Endodermal cell (in vitro differentiated cells): ENCODE measurements at regions not wholly inside any gene's neighbourhood (a gene's known extent, or its start where the extent isn't known, plus 50 kb on each side); places are given as distances from the start of the nearest gene placed in this dataset.
A peak's percentile ranks its signal among the peaks of the same experiment; 100 is the strongest.

Source experiments
- DNase-seq: peaks from one replicate; pipeline ENCODE4 v3.0.0-alpha.2; 2017
- H3K27ac ChIP-seq: 2 replicates; pipeline ENCODE4 v1.5.1; 2013; ENCODE audit warnings: mild to moderate bottlenecking, low read depth, low read length, moderate library complexity
- H3K27me3 ChIP-seq: 2 replicates; pipeline ENCODE4 v1.6.1; 2013; ENCODE audit warnings: mild to moderate bottlenecking, low read length, moderate library complexity; ENCODE audit not compliant: insufficient read depth, control insufficient read depth, poor library complexity, severe bottlenecking
- H3K36me3 ChIP-seq: 2 replicates; pipeline ENCODE4 v1.7.0; 2013; ENCODE audit warnings: mild to moderate bottlenecking, low read length, moderate library complexity; ENCODE audit not compliant: control insufficient read depth, insufficient read depth
- H3K4me1 ChIP-seq: one replicate; pipeline ENCODE4 v1.7.0; 2013; ENCODE audit warnings: low read length; ENCODE audit not compliant: control insufficient read depth, insufficient read depth
- H3K4me3 ChIP-seq: 2 replicates; pipeline ENCODE4 v1.5.1; 2013; ENCODE audit warnings: mild to moderate bottlenecking, low read length, moderate library complexity
- H3K9ac ChIP-seq: 2 replicates; pipeline ENCODE4 v1.6.1; 2013; ENCODE audit warnings: mild to moderate bottlenecking, low read length, moderate library complexity; ENCODE audit not compliant: poor library complexity, severe bottlenecking; ENCODE audit errors: extremely low read depth
- H3K9me3 ChIP-seq: 2 replicates; pipeline ENCODE4 v1.6.1; 2013; ENCODE audit warnings: mild to moderate bottlenecking, low read length, moderate library complexity; ENCODE audit not compliant: control insufficient read depth
- H3K27ac Mint-ChIP-seq: 2 replicates; pipeline ENCODE4 v1.8.0; 2020; ENCODE audit warnings: mixed read lengths
- H3K27me3 Mint-ChIP-seq: 2 replicates; pipeline ENCODE4 v1.8.0; 2021; ENCODE audit warnings: mild to moderate bottlenecking, mixed read lengths; ENCODE audit not compliant: insufficient read depth
- H3K36me3 Mint-ChIP-seq: 2 replicates; pipeline ENCODE4 v1.8.0; 2020; ENCODE audit warnings: low read depth, mixed read lengths
- H3K4me1 Mint-ChIP-seq: 2 replicates; pipeline ENCODE4 v1.8.0; 2020; ENCODE audit warnings: mixed read lengths
- H3K4me3 Mint-ChIP-seq: 2 replicates; pipeline ENCODE4 v1.8.0; 2020; ENCODE audit warnings: mild to moderate bottlenecking, moderate library complexity, mixed read lengths
- H3K9me3 Mint-ChIP-seq: 2 replicates; pipeline ENCODE4 v1.8.0; 2020; ENCODE audit warnings: mild to moderate bottlenecking, mixed read lengths
- WGBS, 2 experiments: methylation state at CpG; one replicate each; pipeline versions ENCODE4 v1.1.5 to v1.1.7; 2013; ENCODE audit warnings: missing lambda C conversion rate in 2 of 2, mixed read lengths in 1 of 2; ENCODE audit not compliant: insufficient coverage in 1 of 2, insufficient read length in 1 of 2; 5-methylcytosine and 5-hydroxymethylcytosine counted together
- TF ChIP-seq, protein P1 (sequence below): fragments of 200-600 bp; sonication (generic); conservative IDR thresholded peaks from 2 replicates; pipeline ENCODE4 v1.5.0; 2021; ENCODE audit warnings: antibody characterized with exemption, mild to moderate bottlenecking

DNA sequence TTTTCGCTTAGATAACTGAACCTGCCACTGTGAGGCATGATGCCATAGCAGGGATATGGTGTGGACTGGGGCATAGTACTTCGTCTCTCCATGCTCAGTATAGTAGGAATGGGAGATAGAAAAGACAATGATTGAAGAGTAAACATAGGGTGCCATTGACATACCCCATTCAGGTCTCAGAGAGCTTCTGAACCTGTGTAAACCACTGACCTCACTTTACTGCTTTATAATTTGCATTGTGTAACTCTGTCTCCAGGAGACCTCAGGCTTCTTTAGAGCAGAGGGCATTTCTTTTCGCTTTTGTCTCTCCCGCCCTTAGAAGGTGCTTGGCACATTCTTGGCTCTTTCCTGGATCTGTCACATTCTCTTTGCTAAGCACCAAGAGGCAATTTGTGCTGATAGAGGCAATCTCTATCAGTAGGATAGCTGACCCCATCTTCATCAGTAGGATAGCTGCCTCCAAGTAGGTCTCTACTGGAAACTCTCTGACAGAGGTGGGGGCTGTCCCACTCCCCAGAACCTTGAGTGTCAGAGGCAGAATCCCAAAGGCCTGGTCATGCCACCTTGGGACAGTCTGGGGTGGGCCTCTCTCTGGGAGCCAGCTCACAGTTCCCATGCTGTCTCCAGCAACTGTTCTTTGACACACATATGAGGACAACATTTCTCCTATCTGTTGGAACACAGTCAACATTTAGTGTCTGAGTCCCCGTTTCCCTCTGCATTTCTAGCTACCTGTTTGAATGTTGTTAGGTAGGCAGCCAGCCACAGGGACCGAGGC lies 181.9 kb downstream of the UTP18 start:
- no peaks in the 10 kb centered on the region for H3K9me3 ChIP-seq
- Mint-ChIP-seq H3K9me3 (peaks cover 14% of the 10 kb centered on the region), H3K27ac (no peak overlapping the region), H3K27me3 (peaks cover 9% of the 10 kb centered on the region), H3K36me3 (no peaks in the 10 kb centered on the region), H3K4me1 (no peaks in the 10 kb centered on the region), H3K4me3 (no peak overlapping the region)
- H3K4me1 ChIP-seq = no peaks in the 10 kb centered on the region
- H3K27ac ChIP-seq = no peak overlapping the region
- WGBS, 2 experiments = 89% methylated on average over 5 to 6 of the region's 6 CpGs
- H3K4me3 ChIP-seq = no peak overlapping the region
- no peaks in the 10 kb centered on the region for H3K36me3 ChIP-seq
- H3K9ac ChIP-seq = no peak overlapping the region
- H3K27me3 ChIP-seq = no peaks in the 10 kb centered on the region
- TF ChIP-seq, protein P1, sequence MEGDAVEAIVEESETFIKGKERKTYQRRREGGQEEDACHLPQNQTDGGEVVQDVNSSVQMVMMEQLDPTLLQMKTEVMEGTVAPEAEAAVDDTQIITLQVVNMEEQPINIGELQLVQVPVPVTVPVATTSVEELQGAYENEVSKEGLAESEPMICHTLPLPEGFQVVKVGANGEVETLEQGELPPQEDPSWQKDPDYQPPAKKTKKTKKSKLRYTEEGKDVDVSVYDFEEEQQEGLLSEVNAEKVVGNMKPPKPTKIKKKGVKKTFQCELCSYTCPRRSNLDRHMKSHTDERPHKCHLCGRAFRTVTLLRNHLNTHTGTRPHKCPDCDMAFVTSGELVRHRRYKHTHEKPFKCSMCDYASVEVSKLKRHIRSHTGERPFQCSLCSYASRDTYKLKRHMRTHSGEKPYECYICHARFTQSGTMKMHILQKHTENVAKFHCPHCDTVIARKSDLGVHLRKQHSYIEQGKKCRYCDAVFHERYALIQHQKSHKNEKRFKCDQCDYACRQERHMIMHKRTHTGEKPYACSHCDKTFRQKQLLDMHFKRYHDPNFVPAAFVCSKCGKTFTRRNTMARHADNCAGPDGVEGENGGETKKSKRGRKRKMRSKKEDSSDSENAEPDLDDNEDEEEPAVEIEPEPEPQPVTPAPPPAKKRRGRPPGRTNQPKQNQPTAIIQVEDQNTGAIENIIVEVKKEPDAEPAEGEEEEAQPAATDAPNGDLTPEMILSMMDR = no peak
- peak; percentile 32 for DNase-seq

DNA sequence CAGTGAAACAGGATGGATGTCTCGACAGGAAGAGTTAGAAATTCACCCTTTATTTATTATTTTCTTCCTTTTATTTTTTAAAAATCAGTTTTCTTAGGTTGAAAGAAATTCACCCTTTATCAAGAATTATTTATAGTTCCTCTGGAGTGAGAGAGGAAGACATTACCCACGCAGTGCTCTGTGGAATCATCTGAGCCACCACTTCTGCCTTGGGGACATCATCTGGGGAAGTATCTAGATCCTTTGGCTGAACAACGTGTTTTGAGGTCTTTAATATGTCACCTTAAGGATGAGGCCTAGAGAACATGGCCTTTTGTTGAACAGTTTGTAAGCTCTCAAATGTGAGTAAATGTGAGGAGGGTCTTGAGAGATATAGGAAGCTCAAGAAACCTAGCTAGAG lies 183.3 kb downstream of the UTP18 start:
- WGBS, 2 experiments = 76 to 88% methylated on average over 2 of the region's 3 CpGs
- Histone ChIP-seq H3K4me3 (no peak overlapping the region), H3K36me3 (no peaks in the 10 kb centered on the region), H3K27ac (no peak overlapping the region), H3K9ac (no peak overlapping the region), H3K9me3 (no peaks in the 10 kb centered on the region), H3K4me1 (no peaks in the 10 kb centered on the region), H3K27me3 (no peaks in the 10 kb centered on the region)
- H3K27ac Mint-ChIP-seq = no peak overlapping the region
- no peak overlapping the region for H3K4me3 Mint-ChIP-seq
- no peaks in the 10 kb centered on the region for H3K36me3 Mint-ChIP-seq
- H3K4me1 Mint-ChIP-seq = no peaks in the 10 kb centered on the region
- H3K9me3 Mint-ChIP-seq = peaks cover 14% of the 10 kb centered on the region
- TF ChIP-seq, protein P1 = no peak
- peaks cover 9% of the 10 kb centered on the region for H3K27me3 Mint-ChIP-seq
- no peak for DNase-seq

DNA sequence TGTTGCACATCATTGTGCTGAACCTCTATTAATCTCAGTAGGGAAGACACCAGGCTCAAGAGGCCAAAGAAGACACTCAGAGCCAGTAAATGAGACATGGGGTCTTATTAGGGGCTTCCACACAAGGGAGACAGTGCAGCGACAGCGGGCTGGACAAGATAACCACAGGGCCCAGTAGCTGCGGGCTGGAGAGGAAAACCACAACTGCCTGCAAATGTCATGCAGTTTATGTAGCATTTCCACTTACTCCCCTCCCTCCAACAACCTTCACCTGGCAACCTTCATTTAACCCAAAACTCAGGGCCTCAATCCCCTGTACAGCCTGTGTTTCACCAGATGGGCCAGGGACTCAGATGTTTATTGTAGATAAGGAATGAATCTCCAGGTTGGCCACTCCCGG lies 185.6 kb downstream of the UTP18 start:
- no peaks in the 10 kb centered on the region for H3K36me3 Mint-ChIP-seq
- Histone ChIP-seq H3K9ac (no peak overlapping the region), H3K4me3 (no peak overlapping the region), H3K9me3 (no peaks in the 10 kb centered on the region), H3K4me1 (no peaks in the 10 kb centered on the region), H3K27ac (no peak overlapping the region), H3K36me3 (no peaks in the 10 kb centered on the region), H3K27me3 (no peaks in the 10 kb centered on the region)
- H3K27ac Mint-ChIP-seq = no peak overlapping the region
- H3K27me3 Mint-ChIP-seq = peaks cover 13% of the 10 kb centered on the region
- no peaks in the 10 kb centered on the region for H3K9me3 Mint-ChIP-seq
- no peak overlapping the region for H3K4me3 Mint-ChIP-seq
- DNase-seq = peak; percentile 21
- no peaks in the 10 kb centered on the region for H3K4me1 Mint-ChIP-seq
- TF ChIP-seq, protein P1 = no peak
- WGBS, 2 experiments = 89% methylated on average over 4 of the region's 4 CpGs; no CpG with 5 or more reads in 1 of the 2 experiments
